Activated CD8-positive, alpha-beta memory T cell treated with anti-CD3 and anti-CD28 coated beads, Interleukin-2, amount 50 U/mL, for 24 hours (primary cell): ENCODE measurements at regions not wholly inside any gene's neighbourhood (a gene's known extent, or its start where the extent isn't known, plus 50 kb on each side); places are given as distances from the start of the nearest gene placed in this dataset.
"Not testable (repeated sequence)": the region's sequence is repeated elsewhere in the genome, so short reads cannot be mapped to it uniquely, and the experiment has no call there.

ENCODE experiments used
- DNase-seq: peaks from one replicate; pipeline ENCODE4 v3.0.0-alpha.2; 2020; ENCODE audit errors: extremely low read depth

- DNase-seq, result no peak
Observed at GRCh38 chr6:85015396-85015990, 251.1 kb upstream of the TBX18 start.

GRCh38 chr6:85010865-85011264, 246.5 kb upstream of the TBX18 start:
- DNase-seq, result no peak

GRCh38 chr6:85008296-85009009, 244.1 kb upstream of the TBX18 start:
- no peak for DNase-seq

- no peak for DNase-seq
Observed at GRCh38 chr6:85006362-85006761, 242.0 kb upstream of the TBX18 start.

- no peak for DNase-seq
Observed at GRCh38 chr6:85005494-85005893, 241.1 kb upstream of the TBX18 start.

GRCh38 chr6:85004361-85004995, 240.1 kb upstream of the TBX18 start:
- DNase-seq, result no peak

- DNase-seq, result no peak
Observed at GRCh38 chr6:85002847-85003246, 238.4 kb upstream of the TBX18 start.

- DNase-seq, result no peak
Observed at GRCh38 chr6:85000001-85000400, 235.6 kb upstream of the TBX18 start.

GRCh38 chr6:84998223-84998622, 233.8 kb upstream of the TBX18 start:
- no peak for DNase-seq

GRCh38 chr6:84988766-84989165, 224.4 kb upstream of the TBX18 start:
- DNase-seq, result not testable (repeated sequence)

- DNase-seq, result not testable (repeated sequence)
Observed at GRCh38 chr6:84985490-84985889, 221.1 kb upstream of the TBX18 start.

- DNase-seq, result no peak
Observed at GRCh38 chr6:84979541-84979940, 215.1 kb upstream of the TBX18 start.

- no peak for DNase-seq
Observed at GRCh38 chr6:84977363-84977705, 212.9 kb upstream of the TBX18 start.

GRCh38 chr6:84976526-84977362, 212.3 kb upstream of the TBX18 start:
- no peak for DNase-seq

- DNase-seq, result no peak
Observed at GRCh38 chr6:84975316-84975715, 210.9 kb upstream of the TBX18 start.

GRCh38 chr6:84973606-84974005, 209.2 kb upstream of the TBX18 start:
- DNase-seq, result no peak

- DNase-seq, result no peak
Observed at GRCh38 chr6:84967965-84968364, 203.6 kb upstream of the TBX18 start.

- no peak for DNase-seq
Observed at GRCh38 chr6:84967389-84967788, 203.0 kb upstream of the TBX18 start.

- no peak for DNase-seq
Observed at GRCh38 chr6:84953111-84953755, 188.8 kb upstream of the TBX18 start.

GRCh38 chr6:84944926-84945325, 180.5 kb upstream of the TBX18 start:
- not testable (repeated sequence) for DNase-seq

GRCh38 chr6:84943905-84944304, 179.5 kb upstream of the TBX18 start:
- no peak for DNase-seq

GRCh38 chr6:84941609-84942008, 177.2 kb upstream of the TBX18 start:
- not testable (repeated sequence) for DNase-seq
